ENCODE measurements at regions not wholly inside any gene's neighbourhood (a gene's known extent, or its start where the extent isn't known, plus 50 kb on each side); places are given as distances from the start of the nearest gene placed in this dataset.
"Not testable (repeated sequence)": the region's sequence is repeated elsewhere in the genome, so short reads cannot be mapped to it uniquely, and the experiment has no call there.

DNA sequence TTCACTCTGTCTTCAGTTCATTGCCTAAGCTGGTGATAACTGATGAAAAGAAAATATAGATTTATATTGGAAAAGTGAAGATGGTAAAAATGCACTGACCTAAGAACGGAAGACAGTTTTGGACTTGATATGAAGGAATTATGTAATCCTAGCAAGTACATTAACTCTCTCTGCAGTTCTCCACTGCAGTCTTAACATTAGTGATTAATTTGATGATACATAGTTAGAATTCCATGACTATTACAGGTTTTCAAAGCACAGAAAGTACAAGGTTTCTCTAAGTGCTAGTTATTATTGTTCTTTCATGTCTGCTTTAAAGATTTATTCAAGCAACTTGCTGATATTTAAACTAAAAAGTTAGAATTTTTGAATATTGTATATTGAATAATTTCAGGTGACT is 1591.7 kb upstream of the ADGRL3 start:
- no peak for DNase-seq (ENCODE audit: low spot score)

DNA sequence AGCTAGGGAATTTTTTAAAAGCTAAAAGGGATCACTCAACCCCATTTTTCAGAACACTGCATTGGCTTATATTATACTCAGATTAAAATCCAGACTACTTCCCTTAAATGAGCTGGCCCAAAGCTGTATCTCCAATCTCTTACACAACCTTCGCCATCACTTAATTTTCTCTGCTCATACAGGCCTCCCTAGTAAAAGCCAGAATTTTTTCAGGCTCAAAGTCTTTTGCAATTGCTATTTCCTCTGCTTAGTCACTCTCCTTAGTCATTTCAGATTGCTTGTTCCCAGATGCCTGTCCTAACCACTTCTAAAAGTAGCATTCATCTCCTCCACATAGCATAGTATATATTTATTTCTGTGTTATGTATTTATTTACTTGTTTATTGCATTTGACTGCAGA is 1587.9 kb upstream of the ADGRL3 start:
- no peak for DNase-seq (ENCODE audit: low spot score)

- DNase-seq (ENCODE audit: low spot score) = no peak
These were observed 1584.8 kb upstream of the ADGRL3 start for GRCh38 chr4:59615316-59615715.

DNA sequence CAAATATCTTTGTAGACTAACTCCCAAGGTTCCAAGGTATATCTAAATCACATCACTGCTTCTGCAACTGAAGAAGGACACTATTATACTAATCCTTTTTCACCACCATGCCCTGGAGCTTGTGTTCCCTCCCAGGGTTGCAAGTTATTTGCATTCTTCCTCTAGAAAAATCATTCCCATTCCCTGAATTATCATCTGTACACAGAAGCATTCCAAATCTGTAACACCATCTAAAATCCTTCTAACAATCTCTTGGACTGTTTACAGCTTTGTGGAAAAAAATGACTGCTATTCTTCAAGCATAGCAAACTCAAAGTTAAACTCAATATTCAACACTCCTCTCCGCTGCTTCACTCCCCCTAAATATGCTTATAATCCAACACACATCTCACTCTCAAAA is 1570.8 kb upstream of the ADGRL3 start:
- DNase-seq (ENCODE audit: low spot score) = no peak

DNA sequence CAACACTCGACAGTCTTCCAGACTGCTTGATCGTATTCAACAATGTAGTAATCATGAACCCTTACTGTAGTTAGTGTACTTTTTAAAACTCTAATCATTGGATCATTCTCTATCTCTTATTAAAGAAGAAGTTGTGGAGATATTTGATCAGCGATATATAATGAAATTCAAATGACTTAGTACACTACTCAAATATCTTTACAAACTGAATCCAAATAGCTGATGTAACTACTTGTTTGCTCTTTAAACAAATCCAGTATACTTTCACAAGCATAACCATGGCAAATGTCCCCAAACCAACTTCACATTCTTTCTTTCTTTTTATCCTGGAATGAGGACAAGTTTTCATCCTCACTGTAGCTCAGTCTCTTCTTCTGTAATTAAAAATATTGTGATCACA is 1569.9 kb upstream of the ADGRL3 start:
- DNase-seq (ENCODE audit: low spot score) = no peak

GRCh38 chr4:59630922-59631321 is 1569.2 kb upstream of the ADGRL3 start:
- no peak for DNase-seq (ENCODE audit: low spot score)

DNA sequence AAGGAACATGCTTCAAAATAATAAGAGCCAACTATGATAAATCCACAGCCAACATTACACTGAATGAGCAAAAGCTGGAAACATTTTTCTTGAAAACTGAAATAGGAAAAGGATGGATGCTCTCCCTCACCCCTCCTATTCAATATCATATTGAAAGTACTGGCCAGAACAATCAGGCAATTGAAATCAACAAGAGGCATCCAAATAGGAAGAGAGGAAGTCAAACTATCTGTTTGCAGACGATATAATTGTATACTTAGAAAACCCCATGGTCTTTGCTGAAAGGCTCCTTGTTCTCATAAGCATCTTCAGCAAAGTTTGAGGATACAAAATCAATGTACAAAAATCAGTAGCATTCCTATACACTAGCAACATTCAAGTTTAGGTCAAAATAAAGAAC is 1562.5 kb upstream of the ADGRL3 start:
- no peak for DNase-seq (ENCODE audit: low spot score)

DNA sequence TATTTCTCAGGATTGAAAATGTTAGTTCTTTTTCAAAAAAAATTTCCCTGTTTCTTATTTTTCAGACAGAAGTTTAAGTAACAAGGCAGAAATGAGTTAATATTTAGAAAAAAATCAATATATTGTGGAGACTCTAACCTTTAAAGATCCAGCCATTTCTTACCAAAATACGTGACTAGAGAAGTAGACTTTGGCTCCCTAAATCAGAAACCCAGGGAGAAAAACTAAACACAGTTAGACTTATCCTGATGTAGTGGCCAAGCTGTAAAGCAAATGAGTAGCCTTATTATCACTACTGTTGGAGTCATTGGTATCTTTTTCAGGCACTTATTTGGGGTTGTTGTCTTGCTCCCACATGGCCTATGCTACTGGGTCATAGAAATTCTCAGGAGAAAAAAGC is 1556.4 kb upstream of the ADGRL3 start:
- no peak for DNase-seq (ENCODE audit: low spot score)

DNA sequence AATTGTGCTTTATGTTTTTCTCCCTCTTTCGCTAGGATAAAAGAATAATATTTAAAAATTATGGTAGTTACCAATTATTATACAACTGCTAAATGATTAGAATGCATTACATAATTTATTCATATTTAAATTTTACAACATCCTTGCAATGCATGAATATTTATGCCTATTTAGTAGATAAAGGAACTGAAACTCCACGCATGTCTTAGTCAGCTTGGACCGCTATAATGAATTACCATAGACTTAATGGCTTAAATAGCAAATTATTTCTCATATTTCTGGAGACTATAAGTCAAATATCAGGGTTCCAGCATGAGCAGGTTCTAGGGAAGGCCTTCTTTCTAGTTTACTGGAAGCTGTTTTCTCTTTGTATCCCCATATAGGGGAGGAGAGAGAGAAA is 1555.4 kb upstream of the ADGRL3 start:
- DNase-seq (ENCODE audit: low spot score) = no peak

- DNase-seq (ENCODE audit: low spot score) = no peak
These were observed 1554.0 kb upstream of the ADGRL3 start for GRCh38 chr4:59646082-59646481.

DNA sequence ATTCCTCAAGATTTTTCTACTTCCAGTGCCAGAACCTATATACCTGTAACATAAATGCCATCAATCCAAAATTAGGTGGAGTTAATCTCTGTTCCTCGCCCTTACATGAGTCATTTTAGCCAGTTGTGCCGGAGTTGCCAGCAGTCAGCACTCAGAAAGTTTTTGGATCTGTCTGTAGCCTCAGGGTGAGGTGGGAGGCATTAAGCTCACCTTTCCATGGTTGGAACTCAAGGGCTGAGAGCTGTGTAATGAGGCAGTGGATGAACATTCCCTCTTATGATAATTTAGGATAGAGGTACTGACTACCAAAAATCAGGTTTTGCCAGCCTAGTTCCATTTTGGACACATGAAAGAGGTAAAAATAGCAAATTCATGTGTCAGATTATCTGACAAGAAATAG is 1553.1 kb upstream of the ADGRL3 start:
- no peak for DNase-seq (ENCODE audit: low spot score)

DNA sequence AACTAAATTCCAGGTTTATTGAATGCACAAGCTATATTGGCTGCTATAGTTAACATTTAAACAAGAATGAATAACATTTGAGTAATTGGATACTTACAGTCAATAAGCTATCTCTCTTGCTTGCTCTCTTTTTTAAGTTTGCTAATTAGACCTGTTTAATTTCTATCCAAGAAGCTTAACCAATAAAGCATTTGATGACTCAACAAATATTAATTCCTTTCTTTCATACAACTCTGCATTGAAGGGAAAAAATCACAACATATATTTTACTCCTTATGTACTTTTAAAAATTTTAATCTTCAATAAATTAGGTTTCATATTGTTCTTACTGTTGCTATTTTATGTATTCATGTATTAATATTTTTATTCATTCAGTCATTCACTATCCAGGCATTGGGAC is 1552.6 kb upstream of the ADGRL3 start:
- DNase-seq (ENCODE audit: low spot score) = no peak

DNA sequence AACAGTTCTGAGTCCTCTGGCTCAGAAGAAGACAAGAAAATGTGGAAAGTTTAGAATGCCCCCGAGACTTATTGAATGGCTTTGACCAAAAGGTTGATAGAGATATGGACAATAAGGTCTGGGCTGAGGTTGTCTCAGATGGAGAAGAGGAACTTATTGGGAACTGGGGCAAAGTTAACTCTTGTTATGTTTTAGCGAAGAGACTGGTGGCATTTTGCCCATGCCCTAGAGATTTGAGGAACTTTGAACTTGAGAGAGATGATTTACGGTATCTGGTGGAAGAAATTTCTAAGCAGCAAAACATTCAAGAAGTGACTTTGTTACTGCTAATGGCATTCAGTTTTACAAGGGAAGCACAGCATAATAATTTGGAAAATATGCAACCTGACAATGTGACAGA is 1549.3 kb upstream of the ADGRL3 start:
- no peak for DNase-seq (ENCODE audit: low spot score)

DNA sequence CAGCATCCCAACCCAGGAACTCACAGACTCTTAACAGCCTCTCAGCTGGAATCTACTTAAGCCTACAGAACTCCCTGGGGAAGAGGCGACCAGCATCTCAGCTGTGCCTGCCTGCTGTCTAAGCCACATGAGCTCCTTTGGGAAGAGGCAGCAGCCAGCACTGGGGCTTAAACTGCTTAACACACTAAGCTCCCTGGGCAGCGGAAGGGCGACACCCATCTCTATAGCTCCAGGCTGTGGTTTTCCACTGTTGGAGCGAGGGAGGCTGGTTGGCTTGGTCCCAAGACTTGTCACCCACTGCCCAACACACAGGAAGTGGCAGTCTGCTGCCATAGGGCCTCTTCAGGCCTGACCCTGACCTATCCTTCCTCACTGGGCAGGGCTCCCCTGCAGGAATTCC is 1544.1 kb upstream of the ADGRL3 start:
- DNase-seq (ENCODE audit: low spot score) = no peak

GRCh38 chr4:59664771-59665170 is 1535.4 kb upstream of the ADGRL3 start:
- DNase-seq (ENCODE audit: low spot score) = no peak

DNA sequence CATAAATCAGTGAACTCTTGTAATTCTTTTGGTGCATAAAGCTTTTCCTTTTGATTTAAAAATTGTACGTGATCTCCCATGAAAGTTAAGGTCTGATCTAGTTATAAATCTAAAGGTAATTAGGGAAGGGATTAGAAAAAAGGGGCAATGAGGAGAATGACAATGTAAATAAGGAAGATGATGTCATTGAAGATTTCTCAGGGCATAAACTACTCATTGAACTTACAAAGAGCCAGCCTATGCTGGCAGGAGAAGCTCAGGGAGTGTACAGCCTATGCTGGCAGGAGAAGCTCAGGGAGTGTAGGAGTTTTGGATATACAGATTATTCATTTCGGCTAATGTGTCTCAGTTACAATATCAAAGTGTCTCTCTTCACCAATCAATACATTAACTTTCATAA is 1533.5 kb upstream of the ADGRL3 start:
- no peak for DNase-seq (ENCODE audit: low spot score)

- DNase-seq (ENCODE audit: low spot score) = no peak
These were observed 1529.1 kb upstream of the ADGRL3 start for GRCh38 chr4:59671037-59671436.

DNA sequence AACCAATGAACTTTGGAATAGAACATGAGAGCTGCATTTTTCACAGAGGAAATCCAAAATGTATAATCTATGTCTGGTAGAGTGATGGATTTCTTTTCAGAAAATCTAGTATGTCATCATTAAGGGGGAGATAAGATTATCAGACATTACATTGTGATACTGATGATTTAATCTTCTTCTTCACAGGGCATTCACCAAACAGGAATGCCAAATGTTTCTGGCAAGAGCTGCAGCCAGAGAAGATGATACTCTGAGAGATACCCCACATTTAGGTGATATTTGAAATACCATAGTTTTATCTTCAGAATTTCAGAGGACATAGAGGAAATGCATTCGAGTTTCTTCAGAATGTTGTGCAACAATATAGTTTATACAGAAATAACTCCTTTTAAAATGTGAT is 1523.7 kb upstream of the ADGRL3 start:
- DNase-seq (ENCODE audit: low spot score) = no peak

GRCh38 chr4:59676992-59677391 is 1523.1 kb upstream of the ADGRL3 start:
- not testable (repeated sequence) for DNase-seq (ENCODE audit: low spot score)

- DNase-seq (ENCODE audit: low spot score) = no peak
These were observed 1514.5 kb upstream of the ADGRL3 start for GRCh38 chr4:59685626-59686025.

DNA sequence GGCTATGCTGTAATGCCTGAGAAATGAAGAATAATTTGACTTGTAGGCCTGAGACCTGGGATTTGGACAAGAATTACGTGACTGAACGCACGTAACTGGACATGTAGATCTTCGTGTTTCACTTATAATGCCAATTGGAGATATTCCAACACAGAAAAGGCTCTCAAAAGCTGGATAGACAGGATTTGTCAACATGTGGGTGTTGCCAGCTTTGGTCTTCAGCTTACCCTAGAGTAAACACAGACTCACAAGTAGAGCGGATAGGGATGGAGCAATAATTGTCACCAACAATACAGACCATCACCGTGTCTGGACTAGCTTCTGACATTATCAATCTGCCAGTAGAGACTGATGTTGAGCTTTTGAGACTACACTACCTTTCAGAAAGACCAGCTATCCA is 1511.0 kb upstream of the ADGRL3 start:
- no peak for DNase-seq (ENCODE audit: low spot score)

- DNase-seq (ENCODE audit: low spot score) = no peak
These were observed 1504.6 kb upstream of the ADGRL3 start for GRCh38 chr4:59695355-59696053.

DNA sequence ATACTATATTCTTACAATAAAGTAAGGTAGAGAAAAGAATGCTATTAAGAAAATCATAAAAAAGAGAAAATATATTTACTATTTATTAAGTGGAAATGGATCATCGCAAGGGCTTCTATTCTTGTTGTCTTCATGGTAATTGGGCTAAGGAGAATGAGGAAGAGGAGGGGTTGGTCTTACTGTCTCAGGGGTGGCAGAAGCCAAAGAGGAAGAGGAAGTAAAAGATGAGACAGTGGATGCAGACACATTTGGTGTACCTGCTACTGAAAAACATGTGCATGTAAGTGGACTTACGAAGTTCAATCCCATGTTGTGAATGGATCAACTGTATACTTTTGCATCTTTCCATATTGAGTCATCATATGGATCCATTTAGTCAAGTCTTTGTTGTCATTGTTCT is 1502.1 kb upstream of the ADGRL3 start:
- no peak for DNase-seq (ENCODE audit: low spot score)

- no peak for DNase-seq (ENCODE audit: low spot score)
These were observed 1499.5 kb upstream of the ADGRL3 start for GRCh38 chr4:59700651-59701050.

GRCh38 chr4:59704616-59705015 is 1495.5 kb upstream of the ADGRL3 start:
- DNase-seq (ENCODE audit: low spot score) = no peak

All from germinal center (tissue), 1 donor.